ENCODE measurements at regions not wholly inside any gene's neighbourhood (a gene's known extent, or its start where the extent isn't known, plus 50 kb on each side); places are given as distances from the start of the nearest gene placed in this dataset.
"Not testable (repeated sequence)": the region's sequence is repeated elsewhere in the genome, so short reads cannot be mapped to it uniquely, and the experiment has no call there.

DNA sequence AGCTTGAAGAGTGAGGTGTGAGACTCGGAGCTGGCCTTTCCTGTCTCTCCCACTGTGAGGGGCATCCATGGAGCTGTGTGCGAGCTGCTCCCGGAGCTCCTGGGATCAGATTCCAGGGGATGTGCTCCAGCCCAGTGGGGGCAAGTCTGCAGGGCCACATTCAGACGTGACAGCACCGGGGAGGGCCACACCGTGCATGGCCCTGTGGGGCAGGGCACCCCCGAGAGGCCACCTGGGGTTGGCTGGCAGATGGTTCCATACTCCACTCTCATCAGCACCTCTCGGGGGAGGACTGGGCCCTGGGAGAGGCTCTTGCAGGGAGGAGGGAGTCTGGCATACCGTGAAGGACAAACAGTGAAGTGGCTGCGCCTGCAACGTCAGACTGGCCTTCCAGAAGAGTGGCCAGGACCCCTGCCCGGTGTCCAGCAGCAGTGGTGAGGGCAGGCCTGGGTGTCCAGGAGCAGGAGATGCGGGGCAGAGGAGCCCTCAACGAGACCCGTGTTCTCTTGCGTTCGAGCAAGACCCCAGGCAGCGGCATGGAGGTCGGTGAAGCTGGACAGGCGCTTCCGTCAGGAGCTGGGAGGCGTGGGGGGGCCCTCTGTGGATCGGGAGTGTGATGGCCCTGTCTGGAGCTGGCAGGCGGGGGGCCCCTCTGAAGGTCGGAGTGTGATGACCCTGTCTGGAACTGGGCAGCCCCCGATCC lies 84.3 kb downstream of the ASB1 start:
- Histone ChIP-seq H3K27ac (no peak overlapping the region), H3K27me3 (no peaks in the 10 kb centered on the region), H3K4me3 (no peak overlapping the region), H3K36me3 (no peaks in the 10 kb centered on the region), H3K4me1 (no peaks in the 10 kb centered on the region), H3K9me3 (no peaks in the 10 kb centered on the region)
- DNase-seq (ENCODE audit: low spot score in 2 of 2), result no peak
- WGBS, result 88% methylated on average over 10 of the region's 26 CpGs
- TF ChIP-seq, protein P1, sequence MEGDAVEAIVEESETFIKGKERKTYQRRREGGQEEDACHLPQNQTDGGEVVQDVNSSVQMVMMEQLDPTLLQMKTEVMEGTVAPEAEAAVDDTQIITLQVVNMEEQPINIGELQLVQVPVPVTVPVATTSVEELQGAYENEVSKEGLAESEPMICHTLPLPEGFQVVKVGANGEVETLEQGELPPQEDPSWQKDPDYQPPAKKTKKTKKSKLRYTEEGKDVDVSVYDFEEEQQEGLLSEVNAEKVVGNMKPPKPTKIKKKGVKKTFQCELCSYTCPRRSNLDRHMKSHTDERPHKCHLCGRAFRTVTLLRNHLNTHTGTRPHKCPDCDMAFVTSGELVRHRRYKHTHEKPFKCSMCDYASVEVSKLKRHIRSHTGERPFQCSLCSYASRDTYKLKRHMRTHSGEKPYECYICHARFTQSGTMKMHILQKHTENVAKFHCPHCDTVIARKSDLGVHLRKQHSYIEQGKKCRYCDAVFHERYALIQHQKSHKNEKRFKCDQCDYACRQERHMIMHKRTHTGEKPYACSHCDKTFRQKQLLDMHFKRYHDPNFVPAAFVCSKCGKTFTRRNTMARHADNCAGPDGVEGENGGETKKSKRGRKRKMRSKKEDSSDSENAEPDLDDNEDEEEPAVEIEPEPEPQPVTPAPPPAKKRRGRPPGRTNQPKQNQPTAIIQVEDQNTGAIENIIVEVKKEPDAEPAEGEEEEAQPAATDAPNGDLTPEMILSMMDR (IDR thresholded peaks at IDR 0.05), result no peak
- TF ChIP-seq POLR2AphosphoS5 (IDR thresholded peaks at IDR 0.05), result no peak
- TF ChIP-seq POLR2A (IDR thresholded peaks at IDR 0.05), result no peak
- no peak for TF ChIP-seq EP300 (IDR thresholded peaks at IDR 0.05)

DNA sequence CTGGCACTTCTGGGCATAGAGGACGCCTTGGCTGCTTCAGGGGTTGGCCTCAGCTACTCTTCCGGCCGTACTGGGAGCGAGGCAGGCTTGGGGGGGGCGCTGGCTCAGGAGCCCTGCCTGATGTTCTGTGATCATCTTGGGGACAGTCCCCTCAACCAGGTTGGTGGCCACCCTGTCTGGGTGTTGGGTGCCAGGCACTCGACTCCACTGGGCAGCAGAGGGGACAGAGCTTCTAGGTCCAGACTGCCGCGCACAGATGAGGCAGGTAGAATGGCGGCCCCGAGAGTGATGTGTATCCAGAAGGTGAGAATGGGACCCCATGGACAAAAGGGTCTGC lies 84.9 kb downstream of the ASB1 start:
- Histone ChIP-seq H3K4me1 (no peaks in the 10 kb centered on the region), H3K27me3 (no peaks in the 10 kb centered on the region), H3K9me3 (no peaks in the 10 kb centered on the region), H3K36me3 (no peaks in the 10 kb centered on the region), H3K27ac (no peak overlapping the region), H3K4me3 (no peak overlapping the region)
- DNase-seq (ENCODE audit: low spot score in 2 of 2), result no peak
- no peak for TF ChIP-seq POLR2AphosphoS5 (IDR thresholded peaks at IDR 0.05)
- TF ChIP-seq, protein P1 (IDR thresholded peaks at IDR 0.05), result no peak
- no peak for TF ChIP-seq POLR2A (IDR thresholded peaks at IDR 0.05)
- no peak for TF ChIP-seq EP300 (IDR thresholded peaks at IDR 0.05)
- 97% methylated on average over 9 of the region's 10 CpGs for WGBS

DNA sequence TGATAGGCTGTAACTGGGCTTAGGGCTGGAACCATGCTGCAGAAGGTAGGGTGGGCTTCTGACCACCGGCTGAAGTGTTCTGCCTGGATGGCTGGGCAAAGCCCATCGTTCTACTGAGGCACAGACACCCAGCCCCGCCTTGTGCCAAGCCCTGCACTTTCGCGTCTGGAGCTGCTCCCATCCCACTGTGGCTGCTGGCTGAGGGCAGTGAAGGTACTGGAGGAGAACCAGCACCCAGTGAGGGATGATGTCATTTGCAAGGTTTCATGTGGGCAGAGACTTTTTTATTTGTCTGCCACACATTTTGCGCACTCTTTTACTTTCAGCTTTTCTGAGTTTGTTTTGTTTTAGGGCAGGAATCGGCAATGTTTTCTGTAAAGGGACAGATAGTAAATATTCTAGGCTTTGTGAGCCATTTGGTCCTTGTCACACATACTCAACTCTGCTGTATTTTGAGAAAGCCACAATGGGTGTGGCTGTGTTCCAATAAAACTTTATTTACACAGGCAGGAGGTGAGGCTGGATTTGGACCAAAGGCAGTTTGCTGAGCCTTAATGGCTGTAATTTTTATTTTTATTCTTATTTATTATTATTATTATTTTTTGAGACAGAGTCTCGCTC lies 85.6 kb downstream of the ASB1 start:
- no peaks in the 10 kb centered on the region for H3K27me3 ChIP-seq
- no peak for TF ChIP-seq POLR2AphosphoS5 (IDR thresholded peaks at IDR 0.05)
- no peak for TF ChIP-seq POLR2A (IDR thresholded peaks at IDR 0.05)
- TF ChIP-seq EP300 (IDR thresholded peaks at IDR 0.05), result no peak
- TF ChIP-seq, protein P1 (IDR thresholded peaks at IDR 0.05), result no peak
- WGBS, result 94% methylated on average over 7 of the region's 8 CpGs
- H3K36me3 ChIP-seq, result no peaks in the 10 kb centered on the region
- H3K9me3 ChIP-seq, result no peaks in the 10 kb centered on the region
- no peak for DNase-seq (ENCODE audit: low spot score in 2 of 2)
- no peak overlapping the region for H3K4me3 ChIP-seq
- no peak overlapping the region for H3K27ac ChIP-seq
- no peaks in the 10 kb centered on the region for H3K4me1 ChIP-seq

DNA sequence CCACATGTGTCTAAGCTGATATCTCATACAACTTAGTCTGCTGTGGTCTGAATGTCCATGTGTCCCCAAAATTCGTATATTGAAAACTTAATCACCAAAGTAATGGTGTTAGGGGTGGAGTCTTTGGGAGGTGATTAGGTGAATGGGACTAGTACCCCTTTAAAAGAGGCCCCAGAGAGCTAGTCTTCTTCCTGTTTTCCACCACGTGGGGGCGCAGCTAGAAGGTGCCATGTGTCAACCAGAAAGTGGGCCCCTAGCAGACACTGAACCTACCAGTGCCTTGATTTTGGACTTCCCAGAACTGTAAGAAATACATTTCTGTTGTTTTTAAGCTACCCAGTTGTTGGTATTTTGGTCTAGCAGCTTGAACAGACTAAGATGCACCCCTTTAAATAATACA lies 86.6 kb downstream of the ASB1 start:
- Histone ChIP-seq H3K27ac (no peak overlapping the region), H3K27me3 (no peaks in the 10 kb centered on the region), H3K36me3 (no peaks in the 10 kb centered on the region), H3K9me3 (no peaks in the 10 kb centered on the region), H3K4me3 (no peak overlapping the region), H3K4me1 (no peaks in the 10 kb centered on the region)
- no peak for DNase-seq (ENCODE audit: low spot score in 2 of 2)
- 53% methylated on average over 3 of the region's 3 CpGs for WGBS
- TF ChIP-seq EP300 (IDR thresholded peaks at IDR 0.05), result no peak

- not testable (repeated sequence) for H3K4me1 ChIP-seq; H3K27ac ChIP-seq; DNase-seq (ENCODE audit: low spot score in 2 of 2); H3K27me3 ChIP-seq; H3K4me3 ChIP-seq; H3K36me3 ChIP-seq; H3K9me3 ChIP-seq
- WGBS, result 96% methylated on average over 22 of the region's 23 CpGs
Measured at GRCh38 chr2:238514024-238514423, 87.3 kb downstream of the ASB1 start.

DNA sequence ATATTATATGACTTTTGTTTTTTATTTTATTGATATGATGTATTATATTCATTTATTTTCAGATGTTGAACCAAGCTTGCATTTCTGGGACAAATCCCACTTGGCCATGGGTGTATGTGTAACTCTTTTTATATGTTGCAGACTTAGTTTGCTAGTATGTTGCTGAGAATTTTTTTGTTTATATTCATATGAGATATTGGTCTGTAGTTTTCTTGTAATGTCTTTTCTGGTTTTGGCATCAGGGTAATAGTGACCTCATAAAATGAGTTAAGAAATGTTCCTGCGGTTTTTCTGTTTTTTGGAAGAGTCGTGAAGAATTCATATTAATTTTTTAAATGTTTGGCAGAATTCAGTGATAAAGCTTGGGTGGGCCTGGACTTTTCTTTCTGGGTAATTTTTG lies 88.7 kb downstream of the ASB1 start:
- H3K36me3 ChIP-seq, result no peaks in the 10 kb centered on the region

More for the DNA sequence above, 88.7 kb downstream of the ASB1 start:
- no peaks in the 10 kb centered on the region for H3K27me3 ChIP-seq
- H3K9me3 ChIP-seq, result no peaks in the 10 kb centered on the region
- H3K27ac ChIP-seq, result no peak overlapping the region
- no peak for DNase-seq (ENCODE audit: low spot score in 2 of 2)
- no peak overlapping the region for H3K4me3 ChIP-seq
- WGBS, result 67% methylated on average over 2 of the region's 2 CpGs
- TF ChIP-seq POLR2A (IDR thresholded peaks at IDR 0.05) (no peak), POLR2AphosphoS5 (IDR thresholded peaks at IDR 0.05) (no peak), EP300 (IDR thresholded peaks at IDR 0.05) (no peak)
- TF ChIP-seq, protein P1 (IDR thresholded peaks at IDR 0.05), result no peak
- H3K4me1 ChIP-seq, result no peaks in the 10 kb centered on the region

Data from suprapubic skin (tissue), 4 donors.